Left lobe of liver (tissue), 2 donors: ENCODE measurements at regions not wholly inside any gene's neighbourhood (a gene's known extent, or its start where the extent isn't known, plus 50 kb on each side); places are given as distances from the start of the nearest gene placed in this dataset.
A peak's percentile ranks its signal among the peaks of the same experiment; 100 is the strongest.
"Not testable (repeated sequence)": the region's sequence is repeated elsewhere in the genome, so short reads cannot be mapped to it uniquely, and the experiment has no call there.

Source experiments
- ATAC-seq: fragments of 200-7000 bp; cut with Tn5 transposase; one replicate; pipeline ENCODE4 v1.9.1; 2020; ENCODE audit warnings: mild to moderate bottlenecking, moderate library complexity
- DNase-seq: peaks from one replicate; pipeline ENCODE4 v3.0.0-alpha.2; 2020; ENCODE audit warnings: low spot score
- donor health status: DM: no; HTN: no; CAD: no; lungs with moderate emphysema.
- donor health status: DM: no; HTN: yes; CAD: no.

DNA sequence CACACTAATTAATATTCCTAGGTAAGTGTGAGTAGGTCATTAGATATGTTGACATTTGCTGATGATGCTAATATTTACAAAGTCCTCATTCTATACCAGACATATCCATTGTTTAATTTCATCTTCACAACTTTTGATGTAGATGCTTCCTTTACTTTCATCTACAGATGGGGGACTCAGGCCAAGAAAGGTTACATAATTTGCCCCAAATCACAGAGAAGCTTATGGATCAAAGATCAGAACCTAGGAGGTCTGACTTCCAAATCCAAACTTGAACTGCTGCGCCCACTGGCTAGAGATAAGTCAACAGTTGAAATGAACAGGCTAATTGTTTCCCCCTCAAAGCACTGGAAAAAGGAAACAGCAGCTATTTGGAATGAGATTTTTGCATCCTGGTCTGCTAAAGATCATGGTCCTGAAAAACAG, 95.6 kb upstream of the TMEM178A start:
- ATAC-seq (no peak), DNase-seq (no peak)

DNA sequence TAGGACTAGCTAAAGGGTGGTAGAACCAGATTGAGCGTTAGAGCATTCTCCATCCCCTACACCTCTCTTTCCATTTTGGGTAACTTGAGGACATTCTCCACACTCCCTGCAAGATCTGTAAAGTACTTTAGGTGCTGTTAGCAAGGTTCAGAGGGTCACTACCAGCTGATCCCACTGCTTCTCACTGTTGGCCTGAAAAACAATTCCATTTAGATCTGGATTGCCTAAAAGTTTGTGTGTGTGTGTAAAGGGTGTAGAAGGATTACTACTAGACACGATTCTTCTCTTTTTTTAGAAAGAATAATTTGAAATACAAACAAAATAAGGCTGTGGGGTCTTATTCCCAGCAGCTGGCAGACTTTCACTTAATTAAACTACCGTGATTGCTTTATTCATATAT, 95.1 kb upstream of the TMEM178A start:
- no peak for ATAC-seq
- no peak for DNase-seq

DNA sequence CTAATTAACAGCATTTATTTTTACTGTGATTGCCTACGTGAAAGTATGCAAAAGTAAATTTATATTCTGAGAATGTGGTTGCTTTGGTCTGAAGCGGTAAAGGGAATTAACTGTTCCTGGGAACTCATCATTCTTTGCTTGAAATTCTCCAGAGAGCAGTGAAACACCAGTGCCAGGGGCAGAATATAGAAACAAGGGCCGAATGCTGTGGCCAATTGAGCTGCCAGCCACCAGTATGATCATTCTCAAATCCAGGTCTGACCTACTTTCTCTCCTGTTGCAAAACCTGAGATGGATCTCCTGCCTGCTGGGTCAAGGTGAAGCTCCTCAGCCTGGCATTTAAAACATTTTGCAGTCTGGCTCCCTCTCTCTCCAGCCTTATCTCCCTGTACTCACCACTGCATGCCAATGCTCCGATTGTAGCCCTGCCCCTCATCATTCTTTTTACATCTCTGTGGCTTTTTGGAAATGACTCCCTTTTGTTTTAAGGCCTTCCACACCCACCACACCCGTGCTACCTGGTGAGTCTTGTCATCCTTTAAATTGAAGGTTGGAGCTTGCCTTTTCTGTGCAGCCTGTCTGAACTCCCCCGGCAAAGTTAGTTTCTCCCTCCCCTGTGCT, 94.5 kb upstream of the TMEM178A start:
- ATAC-seq, result peak; percentile 95
- DNase-seq, result peak; percentile 52

DNA sequence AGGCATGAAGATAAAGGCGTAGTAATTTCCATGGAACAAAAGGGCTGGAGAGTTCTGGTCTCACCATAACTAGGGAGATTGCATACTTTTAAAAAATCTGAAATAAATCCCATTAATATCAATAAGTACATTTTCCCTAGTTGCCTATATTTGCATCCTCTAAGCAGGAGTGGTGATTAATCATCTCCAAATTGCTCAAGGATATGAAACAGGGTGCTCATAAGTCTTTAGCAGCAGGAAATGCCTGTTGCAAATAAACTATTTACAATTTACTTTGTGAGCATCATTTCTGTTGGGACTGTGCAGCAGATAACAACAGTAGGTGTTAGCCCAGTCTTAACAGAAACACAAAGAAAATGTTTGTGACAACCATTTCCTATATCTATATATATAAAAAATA, 92.4 kb upstream of the TMEM178A start:
- no peak for ATAC-seq

DNA sequence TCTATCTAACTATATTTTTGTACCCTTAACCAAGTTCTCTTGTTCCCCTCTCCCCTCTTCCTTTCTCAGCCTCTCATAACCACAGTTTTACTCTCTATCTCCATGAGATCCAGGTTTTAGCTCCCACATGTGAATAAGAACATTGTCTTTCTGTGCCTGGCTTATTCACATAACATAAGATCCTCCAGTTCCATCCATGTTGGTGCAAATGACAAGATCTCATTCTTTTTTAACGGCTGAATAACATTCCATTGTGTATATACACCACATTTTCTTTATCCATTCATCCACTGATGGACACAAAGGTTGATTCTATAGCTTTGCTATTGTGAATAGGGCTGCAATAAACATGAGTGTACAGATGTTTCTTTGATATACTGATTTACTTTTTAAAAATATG, 83.9 kb upstream of the TMEM178A start:
- DNase-seq, result no peak
- no peak for ATAC-seq

More for the DNA sequence above, 92.4 kb upstream of the TMEM178A start:
- no peak for DNase-seq

DNA sequence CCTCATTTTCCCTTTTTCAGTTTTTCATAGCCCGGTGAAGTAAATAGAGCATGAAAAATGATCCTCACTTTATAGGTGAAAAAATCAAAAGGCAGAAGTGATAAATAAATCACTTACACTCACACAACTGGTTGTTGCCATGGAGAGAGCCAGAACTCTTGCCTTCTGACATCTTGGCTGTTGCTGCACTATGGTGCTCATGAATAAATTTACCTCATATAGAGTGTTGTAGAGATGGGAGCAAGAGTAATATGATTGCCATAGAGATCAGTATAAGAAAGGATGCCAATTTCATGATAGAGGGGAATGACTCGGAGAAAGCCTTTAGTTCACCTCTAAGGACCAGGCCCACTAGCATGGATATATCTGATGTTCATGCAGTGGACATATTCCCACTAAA, 82.5 kb upstream of the TMEM178A start:
- no peak for DNase-seq
- ATAC-seq, result no peak

DNA sequence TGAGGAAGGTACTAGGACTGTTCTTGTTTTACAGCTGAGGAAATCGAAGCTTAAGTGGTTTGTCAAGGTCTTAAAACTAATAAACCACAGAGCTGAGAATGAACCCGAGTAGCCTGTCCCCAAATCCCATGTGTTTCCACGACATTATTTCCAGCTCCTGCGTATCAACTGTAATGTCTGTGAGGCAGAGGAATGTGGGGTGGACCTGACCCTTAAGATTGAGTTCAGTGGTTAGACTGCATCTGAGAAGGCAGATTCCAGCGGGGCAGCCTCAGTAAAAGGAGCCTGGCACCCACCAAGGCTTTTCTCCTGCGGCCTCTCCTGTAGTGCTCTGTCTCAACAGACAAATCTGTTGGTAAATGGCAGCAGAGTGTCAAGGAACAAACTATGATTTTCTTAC, 81.9 kb upstream of the TMEM178A start:
- DNase-seq, result no peak

DNA sequence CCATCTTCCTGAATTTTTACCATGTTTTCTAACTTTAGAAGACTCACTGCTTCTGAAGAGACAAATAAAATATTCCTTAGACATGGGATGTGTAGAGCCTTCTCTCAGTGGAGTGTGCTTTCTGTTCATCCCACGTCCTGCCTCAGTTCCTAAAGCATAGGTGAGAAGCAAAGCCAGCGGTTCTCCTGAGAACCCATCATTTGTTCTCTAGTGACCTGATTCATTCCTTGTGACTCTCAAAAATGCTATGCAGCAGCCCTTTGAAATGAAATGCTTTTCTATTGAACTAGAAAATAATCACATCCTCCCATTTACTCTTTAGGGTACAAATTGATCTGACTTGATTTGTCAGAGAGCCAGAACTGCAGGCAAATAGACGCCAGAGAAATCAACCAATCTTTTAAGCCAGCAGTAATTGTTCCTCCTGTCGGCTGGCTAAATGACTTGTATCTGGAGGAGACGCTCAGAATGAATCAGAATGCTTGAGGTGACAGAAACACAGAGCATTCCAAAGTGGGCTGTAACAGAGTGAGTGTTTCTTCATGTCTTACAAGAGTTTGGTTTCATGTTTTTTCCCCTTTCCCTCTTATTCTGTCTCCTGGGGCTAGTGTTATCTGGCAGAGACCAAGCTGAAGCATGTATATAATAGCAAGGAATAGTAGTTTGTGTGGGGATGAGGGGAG, 81.3 kb upstream of the TMEM178A start:
- DNase-seq, result no peak
- no peak for ATAC-seq

More for the DNA sequence above, 81.9 kb upstream of the TMEM178A start:
- ATAC-seq, result no peak

DNA sequence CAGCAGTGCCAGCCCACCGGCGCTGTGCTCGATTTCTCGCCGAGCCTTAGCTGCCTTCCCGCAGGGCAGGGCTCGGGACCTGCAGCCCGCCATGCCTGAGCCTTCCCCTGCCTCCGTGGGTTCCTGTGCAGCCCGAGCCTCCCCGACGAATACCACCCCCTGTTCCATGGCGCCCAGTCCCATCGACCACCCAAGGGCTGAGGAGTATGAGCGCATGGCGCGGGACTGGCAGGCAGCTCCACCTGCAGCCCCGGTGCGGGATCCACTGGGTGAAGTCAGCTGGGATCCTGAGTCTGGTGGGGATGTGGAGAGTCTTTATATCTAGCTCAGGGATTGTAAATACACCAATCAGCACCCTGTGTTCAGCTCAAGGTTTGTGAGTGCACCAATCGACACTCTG, 80.2 kb upstream of the TMEM178A start:
- ATAC-seq, DNase-seq: not testable (repeated sequence)

DNA sequence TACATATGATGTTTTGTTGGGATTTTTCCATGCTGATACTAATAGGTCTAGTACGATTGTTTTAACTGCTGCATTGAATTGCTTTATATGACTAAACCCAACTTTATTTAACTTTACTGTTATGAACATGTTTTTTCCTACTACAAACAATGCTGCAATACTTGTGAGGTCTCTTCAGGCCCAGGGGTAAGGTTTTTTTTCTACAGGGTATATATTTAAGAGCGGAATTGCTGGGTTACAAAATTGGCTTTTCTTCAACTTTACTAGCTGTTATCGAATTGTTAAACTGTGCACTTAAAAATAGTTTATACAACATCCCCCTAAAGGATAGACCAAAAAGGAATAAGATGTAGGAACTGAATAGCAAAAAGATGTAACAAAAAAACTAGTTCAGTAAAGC, 78.5 kb upstream of the TMEM178A start:
- DNase-seq (no peak), ATAC-seq (no peak)

DNA sequence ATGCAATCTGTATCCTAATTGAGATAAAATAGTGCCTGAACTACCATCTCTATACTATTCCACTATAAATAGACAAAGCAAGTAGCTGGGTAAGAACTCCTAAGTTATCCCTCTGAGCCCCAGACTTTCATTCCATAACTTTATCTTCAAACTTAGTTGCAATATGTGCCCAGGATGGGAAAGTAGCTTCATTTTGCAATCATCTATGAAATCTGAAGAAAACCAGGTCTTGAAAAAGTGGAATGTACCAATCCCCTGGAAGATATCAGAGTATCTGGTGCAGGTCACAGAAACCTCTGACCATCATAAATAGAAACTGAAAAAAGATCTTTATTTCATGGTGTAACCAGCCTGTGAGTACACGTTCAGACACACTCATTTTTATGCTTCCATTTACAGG, 78.1 kb upstream of the TMEM178A start:
- DNase-seq, result no peak
- ATAC-seq, result no peak

DNA sequence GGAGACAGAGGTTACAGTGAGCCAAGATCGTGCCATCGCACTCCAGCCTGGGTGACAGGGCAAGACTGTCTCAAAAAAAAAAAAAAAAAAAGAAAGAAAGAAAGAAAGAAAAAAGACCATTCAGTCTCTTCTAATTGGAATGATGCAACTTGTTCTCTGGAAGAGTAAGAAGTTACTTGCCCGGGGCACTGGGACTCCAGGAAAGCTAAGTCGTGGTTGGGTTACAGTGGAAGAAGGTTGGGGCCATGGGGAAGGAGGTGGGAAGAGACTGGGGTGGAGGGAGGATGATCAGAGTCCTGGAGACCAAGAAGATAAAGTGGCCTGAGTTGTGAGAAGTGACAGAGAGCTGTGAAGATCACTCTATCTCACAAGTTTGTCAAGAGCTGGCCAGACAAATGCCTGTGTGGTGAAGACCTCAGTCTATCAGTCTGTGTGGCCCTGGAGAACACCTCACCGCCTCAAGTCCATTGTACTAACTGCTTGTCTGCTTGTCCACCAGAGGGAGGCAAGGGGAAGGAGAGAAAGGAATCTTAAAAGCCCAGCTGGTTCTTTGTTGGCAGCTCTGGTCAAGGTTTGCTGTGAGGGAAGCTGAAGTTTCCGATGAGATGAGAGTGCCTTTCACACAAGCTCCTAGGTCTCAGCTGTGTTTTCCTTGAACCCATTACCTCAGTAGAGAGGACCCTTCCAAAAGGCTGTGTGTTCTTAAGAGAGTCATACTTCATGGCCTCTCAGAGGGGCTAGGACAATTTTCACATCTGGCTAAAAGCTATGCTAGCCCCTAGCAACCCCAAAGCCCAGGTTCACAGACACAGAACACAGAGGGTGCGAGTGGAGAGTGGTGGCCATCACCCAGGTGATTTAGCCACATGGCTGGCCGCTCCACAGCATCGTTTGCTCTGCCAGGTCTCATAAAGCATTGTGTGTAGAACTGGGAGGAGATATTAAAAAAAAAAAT, 72.0 kb upstream of the TMEM178A start:
- DNase-seq (no peak), ATAC-seq (peak; percentile 62)

DNA sequence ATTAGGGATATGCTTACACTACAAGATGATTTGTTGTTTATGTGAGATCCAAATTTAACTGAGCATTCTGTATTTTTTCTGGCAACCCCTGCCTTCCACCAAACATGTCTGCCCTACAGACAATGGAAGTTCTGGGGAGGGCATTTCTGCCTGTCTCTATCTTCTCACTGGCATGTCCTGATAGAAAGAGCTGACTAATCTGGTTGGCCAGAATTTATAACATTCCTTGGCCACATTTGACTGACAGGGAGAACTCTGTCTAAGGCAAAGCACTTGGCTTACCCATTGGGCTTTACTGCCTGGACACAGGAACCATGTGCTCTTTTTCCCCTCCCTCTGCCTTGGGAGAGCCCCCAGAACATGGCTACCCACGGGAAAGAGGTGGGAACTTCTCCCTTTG, 70.6 kb upstream of the TMEM178A start:
- DNase-seq (no peak), ATAC-seq (no peak)

DNA sequence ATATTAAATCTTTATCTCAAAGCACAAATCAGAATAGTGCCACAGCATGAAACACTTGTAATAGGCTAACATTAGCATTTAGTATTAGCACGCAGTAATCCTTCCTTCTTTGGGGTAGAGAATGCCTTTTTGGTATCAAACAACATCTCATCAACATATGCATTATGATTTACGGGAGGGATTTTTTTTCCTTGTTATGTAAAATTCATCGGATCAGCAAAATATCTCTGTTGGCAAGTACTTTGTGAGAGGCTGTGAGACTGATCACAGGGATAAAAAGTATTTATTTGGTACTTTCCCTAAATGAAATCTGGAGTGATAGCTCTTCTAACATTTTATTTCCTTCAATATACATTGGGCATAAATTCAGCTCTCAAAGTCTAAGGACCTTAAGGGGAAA, 68.4 kb upstream of the TMEM178A start:
- ATAC-seq, result no peak
- DNase-seq, result no peak

DNA sequence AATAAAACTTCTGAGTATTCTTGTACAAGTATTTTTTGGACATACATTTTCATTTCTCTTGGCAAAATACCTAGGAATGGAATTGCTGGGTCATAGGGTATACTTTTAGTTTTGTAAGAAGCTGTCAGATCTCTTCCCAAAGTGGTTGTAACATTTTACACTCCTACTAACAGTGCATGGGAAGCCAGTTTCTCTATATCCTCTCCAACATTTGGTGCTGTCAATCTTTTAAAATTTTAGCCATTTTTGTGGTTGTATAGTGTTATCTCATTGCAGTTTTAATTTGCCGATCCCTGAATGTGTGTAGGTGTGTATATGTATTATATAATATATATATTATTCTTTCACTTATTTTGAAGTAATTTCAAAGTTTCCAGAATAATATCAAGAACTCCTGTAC, 63.1 kb upstream of the TMEM178A start:
- ATAC-seq (no peak), DNase-seq (no peak)

DNA sequence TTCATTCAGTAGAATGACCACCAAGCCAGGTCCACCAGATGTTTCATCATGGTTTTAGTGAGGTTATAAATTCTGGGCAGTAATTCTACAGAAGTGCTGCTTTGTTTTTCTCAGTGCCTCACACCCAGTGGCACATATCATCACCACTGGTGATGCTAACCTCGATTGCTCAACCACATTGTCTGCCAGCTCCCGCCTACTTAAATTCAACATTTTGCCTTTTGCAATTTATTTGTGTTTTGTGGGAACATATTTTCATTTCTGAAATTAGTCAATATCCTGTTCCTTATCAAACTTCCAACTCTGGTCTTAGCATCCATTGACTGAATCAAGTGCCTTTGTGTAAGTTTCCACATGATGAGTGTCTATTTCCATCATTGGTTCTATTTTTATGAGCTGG, 62.3 kb upstream of the TMEM178A start:
- ATAC-seq (no peak), DNase-seq (no peak)

DNA sequence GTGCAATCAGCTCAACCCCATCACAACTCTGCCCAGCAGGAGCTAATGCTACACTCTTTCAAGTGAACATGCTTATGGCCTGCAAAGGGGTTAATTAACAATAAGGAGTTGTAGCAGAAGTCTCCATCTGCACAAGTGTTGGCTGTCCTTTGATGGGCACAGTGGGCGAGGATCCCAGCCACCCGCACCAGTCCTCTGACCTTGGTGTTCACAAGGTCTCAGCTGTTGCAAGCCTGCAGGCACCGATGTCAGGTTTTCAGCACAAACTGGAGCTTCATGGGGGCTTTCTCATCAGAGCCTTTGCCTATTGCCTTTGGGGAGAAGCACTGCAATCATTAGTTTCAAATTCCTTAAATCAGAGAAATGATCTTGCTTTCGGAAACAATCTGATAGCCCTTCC, 60.9 kb upstream of the TMEM178A start:
- DNase-seq (no peak), ATAC-seq (no peak)

DNA sequence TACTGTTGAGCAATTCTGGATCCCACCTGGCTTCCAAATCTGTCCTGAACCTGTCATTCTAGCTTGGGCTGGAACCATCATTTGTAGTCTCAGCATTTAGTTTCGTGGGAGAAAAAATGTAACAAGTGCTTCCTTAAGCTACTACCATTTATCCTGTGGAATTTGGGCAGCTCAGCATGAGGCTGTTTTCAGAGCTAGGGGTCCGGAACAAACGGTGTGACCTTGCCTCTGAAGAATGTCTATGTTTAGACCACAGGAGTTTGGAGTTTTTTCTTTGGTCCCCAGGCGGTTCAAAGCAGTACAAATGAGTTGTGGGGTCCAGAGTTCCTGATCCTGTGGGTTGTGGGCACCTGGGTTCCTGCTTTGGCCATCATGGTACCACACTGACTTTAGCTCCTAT, 59.1 kb upstream of the TMEM178A start:
- DNase-seq, result no peak
- no peak for ATAC-seq

DNA sequence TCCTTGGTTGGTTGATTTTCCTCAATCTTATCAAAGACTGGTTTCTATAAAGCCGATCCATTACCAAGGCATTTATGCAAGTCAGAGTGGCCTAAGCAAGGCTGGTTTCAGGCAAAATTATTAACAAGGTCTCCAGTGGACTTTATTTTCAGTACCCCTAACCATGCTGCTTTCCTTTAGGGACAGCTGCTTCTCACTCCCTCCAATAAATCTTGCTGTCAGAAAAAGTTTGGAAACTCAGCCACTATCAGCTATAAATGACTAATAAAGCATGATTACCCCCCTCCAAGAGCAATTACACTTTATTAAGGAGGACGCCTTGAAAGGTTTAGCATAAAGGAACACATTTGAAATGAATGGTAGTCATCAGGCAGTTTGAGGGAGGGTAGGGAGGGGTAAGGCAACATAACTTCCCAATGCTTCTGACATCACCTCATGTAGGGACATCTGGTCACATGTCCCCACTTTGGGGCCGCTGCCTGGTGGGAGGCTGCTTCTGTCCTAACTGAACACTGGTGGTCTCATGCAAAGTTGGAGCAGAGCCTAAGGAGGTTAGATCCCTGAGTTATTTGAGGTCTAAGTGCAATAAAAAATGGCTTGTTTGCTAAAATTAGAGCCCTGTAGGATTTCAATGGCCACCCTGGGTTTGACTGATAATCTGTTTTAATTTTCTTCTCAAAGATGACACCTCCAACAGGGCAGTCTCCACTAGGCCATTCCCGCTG, 58.0 kb upstream of the TMEM178A start:
- no peak for DNase-seq
- ATAC-seq, result no peak

DNA sequence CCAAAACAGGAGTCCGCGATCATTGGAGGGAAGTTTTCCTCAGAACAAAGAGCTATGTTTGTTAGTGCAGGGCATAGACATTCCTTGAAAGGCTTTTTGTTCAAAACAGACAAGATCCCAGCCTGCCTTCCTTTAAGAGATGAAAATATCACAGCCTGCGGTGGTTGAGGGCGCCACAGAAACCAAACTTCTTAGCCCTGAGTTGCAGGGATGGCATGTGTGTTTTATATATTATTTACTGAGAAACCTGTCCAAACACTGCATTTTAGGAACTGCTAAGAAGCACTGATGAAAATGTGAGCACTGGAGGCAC, 57.5 kb upstream of the TMEM178A start:
- no peak for ATAC-seq
- no peak for DNase-seq

DNA sequence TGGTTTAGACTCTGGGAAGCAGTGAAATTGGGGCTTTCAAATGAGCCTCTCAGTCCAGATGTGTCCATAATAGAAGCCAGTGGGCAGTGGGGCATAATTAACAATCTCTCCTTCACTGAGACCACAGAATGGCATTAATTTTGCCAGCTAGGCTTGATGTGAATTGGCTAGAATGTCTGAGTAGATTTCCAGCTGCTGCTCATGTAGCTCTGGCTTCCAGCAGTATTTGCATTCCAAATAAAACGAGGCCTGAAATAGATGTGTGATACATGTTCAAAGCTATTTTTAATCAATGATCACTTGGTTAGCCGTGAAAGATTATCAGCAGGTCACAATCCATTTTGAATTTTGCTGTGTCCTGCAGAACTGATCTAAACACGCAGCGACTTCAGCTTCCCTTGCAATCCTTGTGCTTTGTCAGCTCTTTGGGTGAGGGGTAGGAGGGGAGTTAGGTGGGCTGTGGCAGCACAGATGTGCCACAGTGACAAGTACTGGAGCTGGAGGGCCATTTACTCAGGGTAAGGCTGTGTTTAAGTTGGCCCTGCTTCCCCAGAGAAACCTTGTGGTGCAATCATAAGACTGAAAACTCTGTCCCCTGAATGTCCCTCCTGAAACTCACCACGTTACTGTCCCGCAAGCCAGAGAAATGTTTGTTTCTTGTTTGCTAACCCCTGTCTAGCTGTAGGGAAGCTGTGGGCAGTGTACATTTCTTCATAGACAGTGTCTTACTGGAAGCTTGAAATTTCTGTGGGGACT, 56.9 kb upstream of the TMEM178A start:
- ATAC-seq (peak; percentile 94), DNase-seq (peak; percentile 53)
